Putamen (tissue), 1 donor: ENCODE measurements at regions not wholly inside any gene's neighbourhood (a gene's known extent, or its start where the extent isn't known, plus 50 kb on each side); places are given as distances from the start of the nearest gene placed in this dataset.
"Not testable (repeated sequence)": the region's sequence is repeated elsewhere in the genome, so short reads cannot be mapped to it uniquely, and the experiment has no call there.

Source experiments
- DNase-seq: peaks from one replicate; pipeline ENCODE4 v3.0.0-alpha.2; 2016; ENCODE audit warnings: low spot score

DNA sequence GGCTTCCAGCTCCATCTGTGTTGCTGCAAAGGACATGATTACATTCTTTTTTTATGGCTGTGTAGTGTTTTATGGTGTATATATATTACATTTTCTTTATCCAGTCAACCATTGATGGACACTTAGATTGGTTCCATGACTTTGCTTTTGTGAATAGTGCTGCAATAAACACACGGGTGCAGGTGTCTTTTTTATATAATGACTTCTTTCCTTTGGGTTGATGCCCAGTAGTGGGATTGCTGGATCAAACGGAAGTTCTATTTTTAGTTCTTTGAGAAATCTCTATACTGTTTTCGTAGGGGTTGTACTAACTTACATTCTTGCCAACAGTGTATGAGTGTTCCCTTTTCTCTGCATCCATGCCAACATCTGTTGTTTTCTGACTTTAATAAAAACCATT lies 189.7 kb downstream of the ACTR3B start:
- no peak for DNase-seq

GRCh38 chr7:152949790-152950189 lies 190.2 kb downstream of the ACTR3B start:
- no peak for DNase-seq

GRCh38 chr7:152956006-152956405 lies 196.5 kb downstream of the ACTR3B start:
- DNase-seq: no peak

DNA sequence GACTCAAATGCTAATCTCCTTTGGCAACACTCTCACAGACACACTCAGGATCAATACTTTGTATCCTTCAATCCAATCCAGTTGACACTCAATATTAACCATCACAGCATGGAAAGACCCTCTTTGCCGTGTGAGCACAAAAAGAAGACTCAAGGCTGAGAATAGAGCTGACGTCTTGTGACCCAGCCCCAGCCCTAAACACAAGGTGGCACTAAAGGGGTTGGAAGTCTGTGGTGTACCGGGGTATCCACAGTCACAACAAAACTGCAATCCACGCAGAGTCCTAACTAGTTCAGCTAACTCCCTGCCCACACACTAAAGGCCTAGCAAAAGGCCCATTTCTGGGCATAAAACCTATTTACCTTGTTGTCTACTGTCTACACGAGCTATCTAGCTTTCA lies 200.1 kb downstream of the ACTR3B start:
- DNase-seq: no peak

DNA sequence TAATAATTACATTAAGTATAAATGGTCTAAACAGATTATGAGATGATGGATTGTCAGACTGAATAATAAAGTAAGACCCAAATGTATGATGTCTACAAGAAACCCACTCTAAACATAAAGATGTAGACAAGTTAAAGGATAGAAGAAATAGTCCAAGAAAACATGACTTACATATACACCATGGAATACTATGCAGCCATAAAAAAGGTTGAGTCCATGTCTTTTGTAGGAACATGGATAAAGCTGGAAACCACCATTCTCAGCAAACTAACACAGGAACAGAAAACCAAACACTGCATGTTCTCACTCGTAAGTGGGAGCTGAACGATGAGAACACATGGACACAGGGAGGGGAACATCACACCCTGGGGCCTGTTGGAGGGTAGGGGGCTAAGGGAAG lies 202.2 kb downstream of the ACTR3B start:
- DNase-seq: not testable (repeated sequence)

- DNase-seq: no peak
Observed at GRCh38 chr7:152966189-152966588, 206.6 kb downstream of the ACTR3B start.

- DNase-seq: no peak
Observed at GRCh38 chr7:152967958-152968357, 208.4 kb downstream of the ACTR3B start.

- DNase-seq: no peak
Observed at GRCh38 chr7:152968514-152968913, 209.0 kb downstream of the ACTR3B start.

DNA sequence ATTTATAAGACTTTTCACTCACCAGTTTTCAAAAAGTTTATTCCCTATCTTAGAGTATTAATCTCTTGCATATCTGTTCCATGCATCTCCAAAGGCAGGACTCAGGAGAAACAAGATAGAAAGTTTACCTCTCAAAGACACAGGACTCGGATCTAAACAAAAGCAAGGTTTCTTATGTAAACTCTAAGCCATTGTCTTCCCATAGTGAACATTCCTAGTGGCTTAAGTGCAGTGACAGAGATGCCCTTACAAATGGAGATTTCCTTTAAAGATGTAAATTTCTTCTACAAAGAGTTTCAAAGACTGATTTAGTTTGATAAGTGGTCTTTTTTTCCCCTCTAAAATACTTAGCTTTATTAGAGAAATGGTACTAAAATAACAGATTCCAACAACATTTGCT lies 209.8 kb downstream of the ACTR3B start:
- no peak for DNase-seq

DNA sequence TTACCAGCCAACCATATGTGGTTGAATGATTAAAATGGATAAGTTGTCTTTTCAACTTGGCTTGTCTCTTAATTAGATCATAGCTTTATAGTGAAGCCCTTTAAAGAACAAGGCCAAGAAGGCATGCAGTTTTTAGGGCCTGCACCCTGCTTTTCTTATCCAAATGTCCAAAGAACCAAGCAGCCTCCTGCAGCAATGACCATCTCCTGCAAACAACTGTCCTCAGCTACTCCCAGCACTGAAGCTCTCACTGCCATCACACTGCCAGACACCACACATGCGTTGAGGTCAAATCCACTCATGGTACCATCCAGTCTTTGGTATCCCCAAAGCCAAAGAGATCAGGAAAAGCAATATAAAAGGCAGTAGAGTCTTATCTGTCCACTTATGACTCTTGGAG lies 210.3 kb downstream of the ACTR3B start:
- DNase-seq: no peak

DNA sequence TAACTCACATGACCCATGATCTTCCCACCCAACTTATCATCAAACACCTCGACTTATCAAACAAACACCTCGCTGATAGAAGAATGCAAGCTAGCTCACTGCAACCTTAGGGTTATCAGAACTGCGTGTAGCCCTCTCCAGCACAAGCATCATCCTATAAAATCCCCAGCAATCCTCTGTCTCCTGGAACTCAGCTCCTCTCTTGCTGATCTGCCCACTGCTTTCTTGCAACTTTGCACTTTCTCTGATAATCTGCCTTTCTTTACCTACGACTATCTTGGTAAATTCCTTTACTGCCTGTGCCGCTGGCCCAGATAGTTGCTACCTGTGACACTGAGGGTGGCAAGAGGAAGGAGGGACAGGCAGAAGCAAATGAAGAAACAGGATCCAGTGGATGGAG lies 210.9 kb downstream of the ACTR3B start:
- no peak for DNase-seq

- DNase-seq: no peak
Observed at GRCh38 chr7:152974577-152974976, 215.0 kb downstream of the ACTR3B start.

DNA sequence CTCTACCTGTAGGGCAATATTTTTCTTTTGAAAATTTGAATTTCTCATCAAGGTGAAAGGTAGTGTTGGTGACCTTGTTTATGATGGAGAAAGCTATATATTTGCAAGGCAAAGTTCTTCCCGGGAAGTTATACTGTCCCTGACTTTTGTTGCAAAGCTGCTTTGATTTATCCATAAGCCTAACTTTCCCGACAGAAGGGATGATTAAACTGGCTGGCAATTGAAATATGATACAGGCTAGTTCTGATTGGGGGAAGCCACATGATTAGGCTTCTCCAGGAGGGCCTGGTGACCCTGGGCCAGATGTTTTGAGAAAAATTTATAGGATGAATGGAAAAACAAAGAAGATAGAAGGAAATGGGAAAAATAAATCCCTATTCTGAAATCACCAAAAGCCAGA lies 215.5 kb downstream of the ACTR3B start:
- DNase-seq: no peak

DNA sequence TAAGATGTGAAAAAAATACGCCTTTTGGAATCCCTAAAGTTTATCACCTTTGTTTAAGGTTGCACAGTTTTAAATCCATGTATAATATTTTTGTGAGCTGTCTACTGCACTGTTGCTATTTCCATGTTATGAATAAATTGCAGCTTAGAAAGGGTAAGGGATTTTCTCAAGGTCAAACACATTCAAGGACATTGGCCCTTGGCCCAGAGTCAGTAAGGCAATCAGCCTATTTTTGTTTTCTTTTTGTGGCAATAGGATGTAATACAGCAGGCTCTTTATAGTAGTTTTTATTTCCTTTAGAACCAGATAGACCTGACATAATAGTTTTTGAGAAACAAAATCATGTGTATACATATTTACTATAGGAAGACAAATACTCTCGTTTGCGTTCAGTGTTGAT lies 219.8 kb downstream of the ACTR3B start:
- no peak for DNase-seq

GRCh38 chr7:152984421-152984820 lies 224.9 kb downstream of the ACTR3B start:
- no peak for DNase-seq

DNA sequence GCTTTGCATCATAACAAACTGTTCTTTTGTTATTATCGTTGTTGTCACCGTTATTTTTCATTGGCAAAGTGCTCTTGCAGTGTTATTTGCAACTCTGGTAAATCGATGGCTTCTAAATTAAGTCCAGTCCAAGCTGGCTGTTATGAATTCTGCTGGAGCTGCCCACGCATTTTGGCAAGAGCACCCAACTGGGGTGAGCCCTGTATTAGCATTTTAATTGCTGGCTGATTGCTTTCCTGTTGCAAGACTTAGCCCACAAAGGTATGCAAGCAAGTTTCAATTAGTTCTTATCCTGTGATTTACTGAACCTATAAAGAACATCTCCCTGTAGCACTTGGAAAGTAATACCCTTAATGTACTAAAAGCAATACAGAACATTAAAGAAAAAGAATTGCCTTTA lies 226.8 kb downstream of the ACTR3B start:
- no peak for DNase-seq

GRCh38 chr7:152987656-152988055 lies 228.1 kb downstream of the ACTR3B start:
- DNase-seq: no peak

DNA sequence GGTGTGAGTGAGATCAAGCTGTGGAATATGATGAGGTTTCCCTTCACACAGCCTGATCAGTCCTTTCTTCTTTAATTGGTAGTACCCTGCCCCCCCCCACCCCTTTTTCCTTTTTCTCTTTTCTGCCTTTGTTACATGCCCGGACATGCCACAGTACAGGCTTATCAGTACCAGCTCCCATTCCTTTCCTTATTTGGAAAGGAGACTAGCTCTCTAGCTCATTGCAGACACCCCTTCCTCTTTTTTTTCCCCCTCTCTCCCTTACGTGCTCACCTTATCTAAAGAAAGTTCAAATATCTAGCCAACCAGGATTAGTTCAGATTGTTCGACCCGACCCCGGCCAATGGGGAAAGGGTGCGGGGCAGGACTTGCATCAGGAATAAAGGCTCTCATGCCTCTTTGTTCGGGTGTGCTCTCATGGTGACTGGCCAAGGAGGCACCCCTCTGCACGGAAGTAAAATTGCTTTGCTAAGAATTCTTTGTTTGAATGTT lies 230.4 kb downstream of the ACTR3B start:
- no peak for DNase-seq

- no peak for DNase-seq
Observed at GRCh38 chr7:152998420-152998819, 238.9 kb downstream of the ACTR3B start.

DNA sequence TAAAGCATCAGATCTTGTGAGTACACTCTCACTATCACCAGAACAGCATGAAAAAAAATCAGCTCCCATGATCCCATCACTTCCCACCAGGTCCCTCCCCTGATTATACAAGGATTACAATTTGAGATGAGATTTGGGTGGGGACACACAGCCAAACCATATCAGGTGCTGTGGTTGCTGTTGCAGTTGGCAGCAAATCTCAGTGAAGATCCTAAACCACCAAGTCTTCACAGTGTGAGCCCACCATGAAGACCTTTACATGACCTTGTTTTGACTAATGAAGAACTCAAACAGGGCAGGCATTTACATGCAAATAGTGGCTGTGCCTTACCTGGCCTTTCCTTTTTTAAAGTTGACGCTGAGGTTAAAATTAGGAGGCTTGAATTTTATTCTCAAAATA lies 242.6 kb downstream of the ACTR3B start:
- no peak for DNase-seq

DNA sequence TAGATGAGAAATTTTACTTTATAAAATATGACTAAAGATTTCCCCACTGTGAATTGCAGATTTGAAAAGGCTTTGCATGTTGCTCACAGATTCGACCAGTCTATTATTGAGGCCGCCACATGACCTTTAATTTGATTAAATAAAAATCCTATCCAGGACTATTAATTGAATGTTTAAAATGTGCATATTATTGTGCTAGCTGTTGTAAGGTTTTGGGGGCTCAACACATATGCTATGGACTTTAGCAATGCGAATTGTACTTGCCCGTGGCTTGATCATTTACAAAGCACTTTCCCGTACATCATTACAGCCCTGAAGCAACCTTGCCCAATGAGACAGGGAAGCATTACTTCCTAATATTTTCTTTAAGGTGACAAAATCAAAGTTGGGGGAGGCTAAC lies 243.0 kb downstream of the ACTR3B start:
- no peak for DNase-seq

GRCh38 chr7:153004341-153004740 lies 244.8 kb downstream of the ACTR3B start:
- DNase-seq: no peak

GRCh38 chr7:153005750-153006435 lies 246.3 kb downstream of the ACTR3B start:
- no peak for DNase-seq

- no peak for DNase-seq
Observed at GRCh38 chr7:153006452-153006851, 246.9 kb downstream of the ACTR3B start.
